ENCODE measurements at regions not wholly inside any gene's neighbourhood (a gene's known extent, or its start where the extent isn't known, plus 50 kb on each side); places are given as distances from the start of the nearest gene placed in this dataset.

GRCh38 chr20:51966296-51966971, 164.1 kb upstream of the SALL4 start:
- TF ChIP-seq GABPA (IDR thresholded peaks at IDR 0.05; ENCODE audit: borderline replicate concordance, insufficient read depth, low read length) (0 out of 2 replicates have a peak, but pooled peaks have one; percentile 28), CHD2 (IDR thresholded peaks at IDR 0.05; ENCODE audit: low read length) (no peak), CHD1 (IDR thresholded peaks at IDR 0.05; ENCODE audit: low read depth, low read length) (no peak), EZH2 (IDR thresholded peaks at IDR 0.05; ENCODE audit: low read depth, low read length, severe bottlenecking) (no peak), POLR2AphosphoS5 (IDR thresholded peaks at IDR 0.05; ENCODE audit: low read depth, low read length) (no peak), E2F6 (IDR thresholded peaks at IDR 0.05) (no peak), CBX5 (IDR thresholded peaks at IDR 0.05; ENCODE audit: low read depth, low read length) (no peak), TBP (IDR thresholded peaks at IDR 0.05; ENCODE audit: low read depth, low read length) (no peak)
- TF ChIP-seq, protein P1, sequence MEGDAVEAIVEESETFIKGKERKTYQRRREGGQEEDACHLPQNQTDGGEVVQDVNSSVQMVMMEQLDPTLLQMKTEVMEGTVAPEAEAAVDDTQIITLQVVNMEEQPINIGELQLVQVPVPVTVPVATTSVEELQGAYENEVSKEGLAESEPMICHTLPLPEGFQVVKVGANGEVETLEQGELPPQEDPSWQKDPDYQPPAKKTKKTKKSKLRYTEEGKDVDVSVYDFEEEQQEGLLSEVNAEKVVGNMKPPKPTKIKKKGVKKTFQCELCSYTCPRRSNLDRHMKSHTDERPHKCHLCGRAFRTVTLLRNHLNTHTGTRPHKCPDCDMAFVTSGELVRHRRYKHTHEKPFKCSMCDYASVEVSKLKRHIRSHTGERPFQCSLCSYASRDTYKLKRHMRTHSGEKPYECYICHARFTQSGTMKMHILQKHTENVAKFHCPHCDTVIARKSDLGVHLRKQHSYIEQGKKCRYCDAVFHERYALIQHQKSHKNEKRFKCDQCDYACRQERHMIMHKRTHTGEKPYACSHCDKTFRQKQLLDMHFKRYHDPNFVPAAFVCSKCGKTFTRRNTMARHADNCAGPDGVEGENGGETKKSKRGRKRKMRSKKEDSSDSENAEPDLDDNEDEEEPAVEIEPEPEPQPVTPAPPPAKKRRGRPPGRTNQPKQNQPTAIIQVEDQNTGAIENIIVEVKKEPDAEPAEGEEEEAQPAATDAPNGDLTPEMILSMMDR (IDR thresholded peaks at IDR 0.05; ENCODE audit: control extremely low read depth in 1 of 3, insufficient read depth in 1 of 3, low read depth in 1 of 3, low read length in 3 of 3), result peak; percentile 48 to 90 (median 81)

Data from H1 (cell line).